H1 (cell line): ENCODE measurements at regions not wholly inside any gene's neighbourhood (a gene's known extent, or its start where the extent isn't known, plus 50 kb on each side); places are given as distances from the start of the nearest gene placed in this dataset.

Source experiments
- EGR1 ChIP-seq: IDR thresholded peaks from 2 replicates; pipeline ENCODE4 v1.6.1; 2011; ENCODE audit warnings: low read depth, low read length, borderline replicate concordance
- NANOG ChIP-seq: IDR thresholded peaks from 2 replicates; pipeline ENCODE4 v1.6.1; 2011; ENCODE audit warnings: low read length, low read depth, mild to moderate bottlenecking, inconsistent platforms; ENCODE audit not compliant: insufficient read depth, poor library complexity, severe bottlenecking
- PHF8 ChIP-seq: fragments of 200-600 bp; sonication (generic); conservative IDR thresholded peaks from 2 replicates; pipeline ENCODE4 v1.7.1; 2012; ENCODE audit warnings: low read depth, mild to moderate bottlenecking, inconsistent platforms, low read length, moderate library complexity
- RAD21 ChIP-seq, 2 experiments: IDR thresholded peaks in 1 of 2; conservative IDR thresholded peaks in 1 of 2; 2 replicates each; pipeline ENCODE4 v1.6.1; 2011; ENCODE audit warnings: low read depth in 2 of 2, low read length in 2 of 2, improper control_type of control experiment in 1 of 2, inconsistent platforms in 1 of 2, mild to moderate bottlenecking in 1 of 2, moderate library complexity in 1 of 2
- RNF2 ChIP-seq: fragments of 200-900, 300-1000 bp; sonication (generic); IDR thresholded peaks from 2 replicates; pipeline ENCODE4 v1.7.1; 2016; ENCODE audit warnings: borderline replicate concordance, low read depth, mild to moderate bottlenecking, antibody characterized with exemption, low read length; ENCODE audit not compliant: poor library complexity, severe bottlenecking; ENCODE audit errors: missing control alignments
- SIX5 ChIP-seq: IDR thresholded peaks from 2 replicates; pipeline ENCODE4 v1.6.1; 2011; ENCODE audit warnings: mild to moderate bottlenecking, low read depth, low read length
- SP1 ChIP-seq: IDR thresholded peaks from 2 replicates; pipeline ENCODE4 v1.6.1; 2011; ENCODE audit warnings: low read depth, low read length
- YY1 ChIP-seq: IDR thresholded peaks from 2 replicates; pipeline ENCODE4 v1.6.1; 2011; ENCODE audit warnings: low read depth, mild to moderate bottlenecking, low read length
- TF ChIP-seq, protein P1 (sequence below): fragments of 300-600 bp; sonication (generic); IDR thresholded peaks from 2 replicates; pipeline ENCODE4 v1.7.1; 2012; ENCODE audit warnings: low read length, moderate library complexity, mild to moderate bottlenecking, inconsistent platforms; ENCODE audit not compliant: insufficient replicate concordance
- TF ChIP-seq, protein P2 (sequence below): IDR thresholded peaks from 2 replicates; pipeline ENCODE4 v1.6.1; 2011; ENCODE audit warnings: low read length, improper control_type of control experiment

DNA sequence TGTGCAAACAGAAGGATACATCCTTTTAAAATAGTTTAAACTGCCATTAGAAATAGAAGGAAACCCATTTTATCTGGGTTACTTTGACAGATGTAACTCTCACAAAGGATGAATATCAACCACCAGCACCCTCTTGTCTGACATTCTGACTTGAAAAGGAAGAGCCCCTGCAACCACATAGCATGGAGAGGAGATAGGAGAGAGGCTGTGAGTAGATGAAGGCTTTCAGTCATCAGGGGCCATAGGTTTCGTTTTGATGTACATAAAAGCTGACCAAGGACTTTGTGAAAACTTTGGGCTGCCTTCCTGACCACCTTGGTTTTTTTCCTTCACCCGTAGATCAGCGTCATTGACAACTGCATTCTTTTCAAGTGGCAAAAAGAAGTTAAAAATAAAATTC, 211.6 kb upstream of the PRPS1L1 start (continued):
- TF ChIP-seq, protein P1, sequence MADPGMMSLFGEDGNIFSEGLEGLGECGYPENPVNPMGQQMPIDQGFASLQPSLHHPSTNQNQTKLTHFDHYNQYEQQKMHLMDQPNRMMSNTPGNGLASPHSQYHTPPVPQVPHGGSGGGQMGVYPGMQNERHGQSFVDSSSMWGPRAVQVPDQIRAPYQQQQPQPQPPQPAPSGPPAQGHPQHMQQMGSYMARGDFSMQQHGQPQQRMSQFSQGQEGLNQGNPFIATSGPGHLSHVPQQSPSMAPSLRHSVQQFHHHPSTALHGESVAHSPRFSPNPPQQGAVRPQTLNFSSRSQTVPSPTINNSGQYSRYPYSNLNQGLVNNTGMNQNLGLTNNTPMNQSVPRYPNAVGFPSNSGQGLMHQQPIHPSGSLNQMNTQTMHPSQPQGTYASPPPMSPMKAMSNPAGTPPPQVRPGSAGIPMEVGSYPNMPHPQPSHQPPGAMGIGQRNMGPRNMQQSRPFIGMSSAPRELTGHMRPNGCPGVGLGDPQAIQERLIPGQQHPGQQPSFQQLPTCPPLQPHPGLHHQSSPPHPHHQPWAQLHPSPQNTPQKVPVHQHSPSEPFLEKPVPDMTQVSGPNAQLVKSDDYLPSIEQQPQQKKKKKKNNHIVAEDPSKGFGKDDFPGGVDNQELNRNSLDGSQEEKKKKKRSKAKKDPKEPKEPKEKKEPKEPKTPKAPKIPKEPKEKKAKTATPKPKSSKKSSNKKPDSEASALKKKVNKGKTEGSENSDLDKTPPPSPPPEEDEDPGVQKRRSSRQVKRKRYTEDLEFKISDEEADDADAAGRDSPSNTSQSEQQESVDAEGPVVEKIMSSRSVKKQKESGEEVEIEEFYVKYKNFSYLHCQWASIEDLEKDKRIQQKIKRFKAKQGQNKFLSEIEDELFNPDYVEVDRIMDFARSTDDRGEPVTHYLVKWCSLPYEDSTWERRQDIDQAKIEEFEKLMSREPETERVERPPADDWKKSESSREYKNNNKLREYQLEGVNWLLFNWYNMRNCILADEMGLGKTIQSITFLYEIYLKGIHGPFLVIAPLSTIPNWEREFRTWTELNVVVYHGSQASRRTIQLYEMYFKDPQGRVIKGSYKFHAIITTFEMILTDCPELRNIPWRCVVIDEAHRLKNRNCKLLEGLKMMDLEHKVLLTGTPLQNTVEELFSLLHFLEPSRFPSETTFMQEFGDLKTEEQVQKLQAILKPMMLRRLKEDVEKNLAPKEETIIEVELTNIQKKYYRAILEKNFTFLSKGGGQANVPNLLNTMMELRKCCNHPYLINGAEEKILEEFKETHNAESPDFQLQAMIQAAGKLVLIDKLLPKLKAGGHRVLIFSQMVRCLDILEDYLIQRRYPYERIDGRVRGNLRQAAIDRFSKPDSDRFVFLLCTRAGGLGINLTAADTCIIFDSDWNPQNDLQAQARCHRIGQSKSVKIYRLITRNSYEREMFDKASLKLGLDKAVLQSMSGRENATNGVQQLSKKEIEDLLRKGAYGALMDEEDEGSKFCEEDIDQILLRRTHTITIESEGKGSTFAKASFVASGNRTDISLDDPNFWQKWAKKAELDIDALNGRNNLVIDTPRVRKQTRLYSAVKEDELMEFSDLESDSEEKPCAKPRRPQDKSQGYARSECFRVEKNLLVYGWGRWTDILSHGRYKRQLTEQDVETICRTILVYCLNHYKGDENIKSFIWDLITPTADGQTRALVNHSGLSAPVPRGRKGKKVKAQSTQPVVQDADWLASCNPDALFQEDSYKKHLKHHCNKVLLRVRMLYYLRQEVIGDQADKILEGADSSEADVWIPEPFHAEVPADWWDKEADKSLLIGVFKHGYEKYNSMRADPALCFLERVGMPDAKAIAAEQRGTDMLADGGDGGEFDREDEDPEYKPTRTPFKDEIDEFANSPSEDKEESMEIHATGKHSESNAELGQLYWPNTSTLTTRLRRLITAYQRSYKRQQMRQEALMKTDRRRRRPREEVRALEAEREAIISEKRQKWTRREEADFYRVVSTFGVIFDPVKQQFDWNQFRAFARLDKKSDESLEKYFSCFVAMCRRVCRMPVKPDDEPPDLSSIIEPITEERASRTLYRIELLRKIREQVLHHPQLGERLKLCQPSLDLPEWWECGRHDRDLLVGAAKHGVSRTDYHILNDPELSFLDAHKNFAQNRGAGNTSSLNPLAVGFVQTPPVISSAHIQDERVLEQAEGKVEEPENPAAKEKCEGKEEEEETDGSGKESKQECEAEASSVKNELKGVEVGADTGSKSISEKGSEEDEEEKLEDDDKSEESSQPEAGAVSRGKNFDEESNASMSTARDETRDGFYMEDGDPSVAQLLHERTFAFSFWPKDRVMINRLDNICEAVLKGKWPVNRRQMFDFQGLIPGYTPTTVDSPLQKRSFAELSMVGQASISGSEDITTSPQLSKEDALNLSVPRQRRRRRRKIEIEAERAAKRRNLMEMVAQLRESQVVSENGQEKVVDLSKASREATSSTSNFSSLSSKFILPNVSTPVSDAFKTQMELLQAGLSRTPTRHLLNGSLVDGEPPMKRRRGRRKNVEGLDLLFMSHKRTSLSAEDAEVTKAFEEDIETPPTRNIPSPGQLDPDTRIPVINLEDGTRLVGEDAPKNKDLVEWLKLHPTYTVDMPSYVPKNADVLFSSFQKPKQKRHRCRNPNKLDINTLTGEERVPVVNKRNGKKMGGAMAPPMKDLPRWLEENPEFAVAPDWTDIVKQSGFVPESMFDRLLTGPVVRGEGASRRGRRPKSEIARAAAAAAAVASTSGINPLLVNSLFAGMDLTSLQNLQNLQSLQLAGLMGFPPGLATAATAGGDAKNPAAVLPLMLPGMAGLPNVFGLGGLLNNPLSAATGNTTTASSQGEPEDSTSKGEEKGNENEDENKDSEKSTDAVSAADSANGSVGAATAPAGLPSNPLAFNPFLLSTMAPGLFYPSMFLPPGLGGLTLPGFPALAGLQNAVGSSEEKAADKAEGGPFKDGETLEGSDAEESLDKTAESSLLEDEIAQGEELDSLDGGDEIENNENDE, result no peak
- TF ChIP-seq YY1 (no peak), SIX5 (no peak), PHF8 (no peak), SP1 (no peak), RAD21 (IDR thresholded peaks at IDR 0.05 in 1 of 2, conservative IDR thresholded peaks at IDR 0.05 in 1 of 2; ENCODE audit: low read depth in 2 of 2, low read length in 2 of 2) (no peak), NANOG (no peak), EGR1 (no peak), RNF2 (no peak)
- TF ChIP-seq, protein P2, sequence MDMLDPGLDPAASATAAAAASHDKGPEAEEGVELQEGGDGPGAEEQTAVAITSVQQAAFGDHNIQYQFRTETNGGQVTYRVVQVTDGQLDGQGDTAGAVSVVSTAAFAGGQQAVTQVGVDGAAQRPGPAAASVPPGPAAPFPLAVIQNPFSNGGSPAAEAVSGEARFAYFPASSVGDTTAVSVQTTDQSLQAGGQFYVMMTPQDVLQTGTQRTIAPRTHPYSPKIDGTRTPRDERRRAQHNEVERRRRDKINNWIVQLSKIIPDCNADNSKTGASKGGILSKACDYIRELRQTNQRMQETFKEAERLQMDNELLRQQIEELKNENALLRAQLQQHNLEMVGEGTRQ, result no peak
